Epithelial cell of prostate (primary cell): ENCODE measurements at regions not wholly inside any gene's neighbourhood (a gene's known extent, or its start where the extent isn't known, plus 50 kb on each side); places are given as distances from the start of the nearest gene placed in this dataset.
"Not testable (repeated sequence)": the region's sequence is repeated elsewhere in the genome, so short reads cannot be mapped to it uniquely, and the experiment has no call there.

ENCODE experiments used
- DNase-seq: peaks from one replicate; pipeline ENCODE4 v3.0.0-alpha.2; 2011; ENCODE audit warnings: low read depth, low spot score
- H3K27ac ChIP-seq: fragments of 450-650 bp; 2 replicates; pipeline ENCODE4 v1.5.1; 2017; ENCODE audit warnings: mild to moderate bottlenecking

- H3K27ac ChIP-seq = no peak overlapping the region
- DNase-seq = no peak
Observed at GRCh38 chr6:165774903-165775601, 112.0 kb upstream of the PDE10A start.

GRCh38 chr6:165770397-165771082 is 107.5 kb upstream of the PDE10A start:
- H3K27ac ChIP-seq = no peak overlapping the region
- DNase-seq = no peak

- DNase-seq = no peak
- no peak overlapping the region for H3K27ac ChIP-seq
Observed at GRCh38 chr6:165769884-165770283, 106.8 kb upstream of the PDE10A start.

- no peak overlapping the region for H3K27ac ChIP-seq
- DNase-seq = no peak
Observed at GRCh38 chr6:165769401-165769800, 106.4 kb upstream of the PDE10A start.

- H3K27ac ChIP-seq = no peak overlapping the region
- no peak for DNase-seq
Observed at GRCh38 chr6:165768961-165769360, 105.9 kb upstream of the PDE10A start.

GRCh38 chr6:165767228-165767627 is 104.2 kb upstream of the PDE10A start:
- H3K27ac ChIP-seq = no peak overlapping the region
- no peak for DNase-seq

- H3K27ac ChIP-seq = peak overlapping the region; percentile 3
- no peak for DNase-seq
Observed at GRCh38 chr6:165766457-165766856, 103.4 kb upstream of the PDE10A start.

- H3K27ac ChIP-seq = peak overlapping the region; percentile 3
- no peak for DNase-seq
Observed at GRCh38 chr6:165766026-165766425, 103.0 kb upstream of the PDE10A start.

- DNase-seq, H3K27ac ChIP-seq: not testable (repeated sequence)
Observed at GRCh38 chr6:165765256-165765655, 102.2 kb upstream of the PDE10A start.

- H3K27ac ChIP-seq = no peak overlapping the region
- DNase-seq = no peak
Observed at GRCh38 chr6:165762876-165763275, 99.8 kb upstream of the PDE10A start.

GRCh38 chr6:165762125-165762524 is 99.1 kb upstream of the PDE10A start:
- no peak overlapping the region for H3K27ac ChIP-seq
- DNase-seq = no peak

- no peak for DNase-seq
- no peak overlapping the region for H3K27ac ChIP-seq
Observed at GRCh38 chr6:165760803-165761185, 97.8 kb upstream of the PDE10A start.

GRCh38 chr6:165760126-165760802 is 97.2 kb upstream of the PDE10A start:
- H3K27ac ChIP-seq = no peak overlapping the region
- DNase-seq = no peak

- no peak for DNase-seq
- no peak overlapping the region for H3K27ac ChIP-seq
Observed at GRCh38 chr6:165758441-165758840, 95.4 kb upstream of the PDE10A start.

GRCh38 chr6:165755583-165755982 is 92.5 kb upstream of the PDE10A start:
- no peak overlapping the region for H3K27ac ChIP-seq
- no peak for DNase-seq

GRCh38 chr6:165753506-165753905 is 90.5 kb upstream of the PDE10A start:
- DNase-seq = no peak
- H3K27ac ChIP-seq = no peak overlapping the region

GRCh38 chr6:165752451-165752850 is 89.4 kb upstream of the PDE10A start:
- no peak overlapping the region for H3K27ac ChIP-seq
- DNase-seq = no peak

- no peak for DNase-seq
- H3K27ac ChIP-seq = no peak overlapping the region
Observed at GRCh38 chr6:165751486-165751885, 88.4 kb upstream of the PDE10A start.

GRCh38 chr6:165749163-165749562 is 86.1 kb upstream of the PDE10A start:
- no peak overlapping the region for H3K27ac ChIP-seq
- DNase-seq = no peak

GRCh38 chr6:165748390-165748789 is 85.3 kb upstream of the PDE10A start:
- H3K27ac ChIP-seq = no peak overlapping the region
- no peak for DNase-seq

GRCh38 chr6:165747963-165748362 is 84.9 kb upstream of the PDE10A start:
- DNase-seq = no peak
- H3K27ac ChIP-seq = no peak overlapping the region
